ENCODE measurements at regions not wholly inside any gene's neighbourhood (a gene's known extent, or its start where the extent isn't known, plus 50 kb on each side); places are given as distances from the start of the nearest gene placed in this dataset.

GRCh38 chr13:105991622-105992277, 543.7 kb downstream of the EFNB2 start:
- no peak overlapping the region for H3K4ac ChIP-seq (ENCODE audit: low read length)
- H3K4me2 ChIP-seq (ENCODE audit: insufficient read depth, low read length, poor library complexity, severe bottlenecking): no peak overlapping the region
- no peak overlapping the region for H2BK12ac ChIP-seq (ENCODE audit: low read length)
- no peak overlapping the region for H2BK5ac ChIP-seq (ENCODE audit: low read length)
- H4K91ac ChIP-seq (ENCODE audit: low read depth, low read length, poor library complexity): no peak overlapping the region
- no peak overlapping the region for H2BK15ac ChIP-seq (ENCODE audit: low read length)
- H3K4me3 ChIP-seq (ENCODE audit: low read length in 2 of 2): no peak overlapping the region
- no peak overlapping the region for H3K18ac ChIP-seq (ENCODE audit: low read length)
- no peaks in the 10 kb centered on the region for H3K27me3 ChIP-seq (ENCODE audit: control insufficient read depth in 3 of 3, insufficient read depth in 3 of 3, low read depth in 1 of 3, low read length in 3 of 3)
- H2AFZ ChIP-seq (ENCODE audit: low read length): peak overlapping the region; percentile 82
- WGBS, 2 donors (ENCODE audit: extremely low coverage in 2 of 2, insufficient read length in 2 of 2, insufficient replicate concordance in 1 of 2): no CpG with 5 or more reads among the region's 4 CpGs
- H2AK5ac ChIP-seq (ENCODE audit: low read depth, low read length): no peak overlapping the region
- no peaks in the 10 kb centered on the region for H3K79me1 ChIP-seq (ENCODE audit: low read depth, low read length)
- H3K14ac ChIP-seq (ENCODE audit: low read length): no peak overlapping the region
- DNase-seq (ENCODE audit: low spot score): no peak
- no peak overlapping the region for H3K23ac ChIP-seq (ENCODE audit: low read depth, low read length, poor library complexity)
- H4K8ac ChIP-seq (ENCODE audit: low read depth, low read length): no peak overlapping the region
- H3K4me1 ChIP-seq (ENCODE audit: control insufficient read depth in 2 of 2, insufficient read depth in 1 of 2, low read depth in 1 of 2, low read length in 2 of 2): peaks cover 1 to 4% of the 10 kb centered on the region in 2 donors
- H3K9ac ChIP-seq (ENCODE audit: low read depth, low read length, poor library complexity): no peak overlapping the region
- H3K36me3 ChIP-seq (replicated peaks in 1 of 2; ENCODE audit: control insufficient read depth in 2 of 2, insufficient read depth in 2 of 2, low read length in 2 of 2): no peaks in the 10 kb centered on the region
- H3K27ac ChIP-seq (replicated peaks; ENCODE audit: low read length): no peak overlapping the region
- H2BK120ac ChIP-seq (ENCODE audit: low read depth, low read length): no peak overlapping the region
- no peaks in the 10 kb centered on the region for H3K9me3 ChIP-seq (replicated peaks in 1 of 2; ENCODE audit: control insufficient read depth in 2 of 2, insufficient read depth in 1 of 2, low read depth in 1 of 2, low read length in 2 of 2)

GRCh38 chr13:105991131-105991530, 544.3 kb downstream of the EFNB2 start:
- no peak overlapping the region for H3K4ac ChIP-seq (ENCODE audit: low read length)
- no peaks in the 10 kb centered on the region for H3K27me3 ChIP-seq (ENCODE audit: control insufficient read depth in 3 of 3, insufficient read depth in 3 of 3, low read depth in 1 of 3, low read length in 3 of 3)
- no peak overlapping the region for H4K91ac ChIP-seq (ENCODE audit: low read depth, low read length, poor library complexity)
- H2BK120ac ChIP-seq (ENCODE audit: low read depth, low read length): no peak overlapping the region
- H3K79me1 ChIP-seq (ENCODE audit: low read depth, low read length): no peaks in the 10 kb centered on the region
- no peak for DNase-seq (ENCODE audit: low spot score)
- no peak overlapping the region for H3K4me2 ChIP-seq (ENCODE audit: insufficient read depth, low read length, poor library complexity, severe bottlenecking)
- H2BK15ac ChIP-seq (ENCODE audit: low read length): no peak overlapping the region
- no peaks in the 10 kb centered on the region for H3K36me3 ChIP-seq (replicated peaks in 1 of 2; ENCODE audit: control insufficient read depth in 2 of 2, insufficient read depth in 2 of 2, low read length in 2 of 2)
- no peak overlapping the region for H3K27ac ChIP-seq (replicated peaks; ENCODE audit: low read length)
- no peaks in the 10 kb centered on the region for H3K9me3 ChIP-seq (replicated peaks in 1 of 2; ENCODE audit: control insufficient read depth in 2 of 2, insufficient read depth in 1 of 2, low read depth in 1 of 2, low read length in 2 of 2)
- H4K8ac ChIP-seq (ENCODE audit: low read depth, low read length): no peak overlapping the region
- H2BK5ac ChIP-seq (ENCODE audit: low read length): no peak overlapping the region
- peak overlapping the region; percentile 82 for H2AFZ ChIP-seq (ENCODE audit: low read length)
- no peak overlapping the region for H3K4me3 ChIP-seq (ENCODE audit: low read length in 2 of 2)
- H2AK5ac ChIP-seq (ENCODE audit: low read depth, low read length): no peak overlapping the region
- H2BK12ac ChIP-seq (ENCODE audit: low read length): no peak overlapping the region
- no peak overlapping the region for H3K23ac ChIP-seq (ENCODE audit: low read depth, low read length, poor library complexity)
- no peak overlapping the region for H3K18ac ChIP-seq (ENCODE audit: low read length)
- no peak overlapping the region for H3K14ac ChIP-seq (ENCODE audit: low read length)
- peaks cover 0 to 4% of the 10 kb centered on the region in 2 donors for H3K4me1 ChIP-seq (ENCODE audit: control insufficient read depth in 2 of 2, insufficient read depth in 1 of 2, low read depth in 1 of 2, low read length in 2 of 2)
- no peak overlapping the region for H3K9ac ChIP-seq (ENCODE audit: low read depth, low read length, poor library complexity)
- no CpG with 5 or more reads among the region's 1 CpG for WGBS, 2 donors (ENCODE audit: extremely low coverage in 2 of 2, insufficient read length in 2 of 2, insufficient replicate concordance in 1 of 2)

GRCh38 chr13:105990256-105990958, 545.1 kb downstream of the EFNB2 start:
- no peaks in the 10 kb centered on the region for H3K27me3 ChIP-seq (ENCODE audit: control insufficient read depth in 3 of 3, insufficient read depth in 3 of 3, low read depth in 1 of 3, low read length in 3 of 3)
- H3K79me1 ChIP-seq (ENCODE audit: low read depth, low read length): no peaks in the 10 kb centered on the region
- no peak overlapping the region for H2BK15ac ChIP-seq (ENCODE audit: low read length)
- no peak overlapping the region for H3K4me2 ChIP-seq (ENCODE audit: insufficient read depth, low read length, poor library complexity, severe bottlenecking)
- H3K14ac ChIP-seq (ENCODE audit: low read length): no peak overlapping the region
- H3K9ac ChIP-seq (ENCODE audit: low read depth, low read length, poor library complexity): no peak overlapping the region
- no peaks in the 10 kb centered on the region for H3K9me3 ChIP-seq (replicated peaks in 1 of 2; ENCODE audit: control insufficient read depth in 2 of 2, insufficient read depth in 1 of 2, low read depth in 1 of 2, low read length in 2 of 2)
- no peak overlapping the region for H2BK5ac ChIP-seq (ENCODE audit: low read length)
- no peak overlapping the region for H2AK5ac ChIP-seq (ENCODE audit: low read depth, low read length)
- no peak overlapping the region for H4K8ac ChIP-seq (ENCODE audit: low read depth, low read length)
- no peak overlapping the region for H3K4ac ChIP-seq (ENCODE audit: low read length)
- H3K23ac ChIP-seq (ENCODE audit: low read depth, low read length, poor library complexity): no peak overlapping the region
- H3K36me3 ChIP-seq (replicated peaks in 1 of 2; ENCODE audit: control insufficient read depth in 2 of 2, insufficient read depth in 2 of 2, low read length in 2 of 2): no peaks in the 10 kb centered on the region
- H2AFZ ChIP-seq (ENCODE audit: low read length): no peak overlapping the region
- WGBS, 2 donors (ENCODE audit: extremely low coverage in 2 of 2, insufficient read length in 2 of 2, insufficient replicate concordance in 1 of 2): no CpG with 5 or more reads among the region's 4 CpGs
- no peak overlapping the region for H4K91ac ChIP-seq (ENCODE audit: low read depth, low read length, poor library complexity)
- no peak overlapping the region for H3K4me3 ChIP-seq (ENCODE audit: low read length in 2 of 2)
- no peak for DNase-seq (ENCODE audit: low spot score)
- H3K4me1 ChIP-seq (ENCODE audit: control insufficient read depth in 2 of 2, insufficient read depth in 1 of 2, low read depth in 1 of 2, low read length in 2 of 2): peaks cover 0 to 4% of the 10 kb centered on the region in 2 donors
- H2BK120ac ChIP-seq (ENCODE audit: low read depth, low read length): no peak overlapping the region
- H3K18ac ChIP-seq (ENCODE audit: low read length): no peak overlapping the region
- no peak overlapping the region for H2BK12ac ChIP-seq (ENCODE audit: low read length)
- no peak overlapping the region for H3K27ac ChIP-seq (replicated peaks; ENCODE audit: low read length)

- no peak overlapping the region for H3K14ac ChIP-seq (ENCODE audit: low read length)
- no peak overlapping the region for H4K91ac ChIP-seq (ENCODE audit: low read depth, low read length, poor library complexity)
- no peak overlapping the region for H2BK12ac ChIP-seq (ENCODE audit: low read length)
- H2BK5ac ChIP-seq (ENCODE audit: low read length): no peak overlapping the region
- no peak overlapping the region for H2BK15ac ChIP-seq (ENCODE audit: low read length)
- no peak overlapping the region for H3K4ac ChIP-seq (ENCODE audit: low read length)
- DNase-seq (ENCODE audit: low spot score): no peak
- H3K9me3 ChIP-seq (replicated peaks in 1 of 2; ENCODE audit: control insufficient read depth in 2 of 2, insufficient read depth in 1 of 2, low read depth in 1 of 2, low read length in 2 of 2): no peaks in the 10 kb centered on the region
- no peaks in the 10 kb centered on the region for H3K36me3 ChIP-seq (replicated peaks in 1 of 2; ENCODE audit: control insufficient read depth in 2 of 2, insufficient read depth in 2 of 2, low read length in 2 of 2)
- H2AK5ac ChIP-seq (ENCODE audit: low read depth, low read length): no peak overlapping the region
- H2AFZ ChIP-seq (ENCODE audit: low read length): no peak overlapping the region
- H3K27ac ChIP-seq (replicated peaks; ENCODE audit: low read length): no peak overlapping the region
- H4K8ac ChIP-seq (ENCODE audit: low read depth, low read length): no peak overlapping the region
- H3K4me2 ChIP-seq (ENCODE audit: insufficient read depth, low read length, poor library complexity, severe bottlenecking): no peak overlapping the region
- no peak overlapping the region for H3K4me3 ChIP-seq (ENCODE audit: low read length in 2 of 2)
- H3K27me3 ChIP-seq (ENCODE audit: control insufficient read depth in 3 of 3, insufficient read depth in 3 of 3, low read depth in 1 of 3, low read length in 3 of 3): no peaks in the 10 kb centered on the region
- no peak overlapping the region for H3K23ac ChIP-seq (ENCODE audit: low read depth, low read length, poor library complexity)
- no peak overlapping the region for H3K18ac ChIP-seq (ENCODE audit: low read length)
- no peak overlapping the region for H2BK120ac ChIP-seq (ENCODE audit: low read depth, low read length)
- no peaks in the 10 kb centered on the region for H3K79me1 ChIP-seq (ENCODE audit: low read depth, low read length)
- H3K9ac ChIP-seq (ENCODE audit: low read depth, low read length, poor library complexity): no peak overlapping the region
- no CpG with 5 or more reads among the region's 11 CpGs for WGBS, 2 donors (ENCODE audit: extremely low coverage in 2 of 2, insufficient read length in 2 of 2, insufficient replicate concordance in 1 of 2)
- H3K4me1 ChIP-seq (ENCODE audit: control insufficient read depth in 2 of 2, insufficient read depth in 1 of 2, low read depth in 1 of 2, low read length in 2 of 2): no peaks in the 10 kb centered on the region
These were observed 550.8 kb downstream of the EFNB2 start for GRCh38 chr13:105984646-105985045.

Data from neuronal stem cell (in vitro differentiated cells).